Endothelial cell (in vitro differentiated cells): ENCODE measurements at regions not wholly inside any gene's neighbourhood (a gene's known extent, or its start where the extent isn't known, plus 50 kb on each side); places are given as distances from the start of the nearest gene placed in this dataset.

Experiments used
- DNase-seq: peaks from one replicate; pipeline ENCODE4 v3.0.0; 2021; ENCODE audit warnings: low spot score
- H3K27ac Mint-ChIP-seq: one replicate; pipeline ENCODE4 v1.8.0; 2021; ENCODE audit warnings: mixed read lengths, inconsistent platforms; ENCODE audit not compliant: unreplicated experiment
- H3K27me3 Mint-ChIP-seq: one replicate; pipeline ENCODE4 v1.8.0; 2021; ENCODE audit warnings: mild to moderate bottlenecking, moderate library complexity, mixed read lengths, inconsistent platforms; ENCODE audit not compliant: unreplicated experiment
- H3K36me3 Mint-ChIP-seq: one replicate; pipeline ENCODE4 v1.8.0; 2021; ENCODE audit warnings: mild to moderate bottlenecking, low read depth, mixed read lengths, inconsistent platforms; ENCODE audit not compliant: unreplicated experiment
- H3K4me1 Mint-ChIP-seq: one replicate; pipeline ENCODE4 v1.8.0; 2021; ENCODE audit warnings: mild to moderate bottlenecking, mixed read lengths, inconsistent platforms; ENCODE audit not compliant: unreplicated experiment
- H3K4me3 Mint-ChIP-seq: one replicate; pipeline ENCODE4 v1.8.0; 2021; ENCODE audit warnings: mild to moderate bottlenecking, mixed read lengths, inconsistent platforms; ENCODE audit not compliant: unreplicated experiment
- H3K9me3 Mint-ChIP-seq: one replicate; pipeline ENCODE4 v1.8.0; 2021; ENCODE audit warnings: mixed read lengths, inconsistent platforms; ENCODE audit not compliant: unreplicated experiment
- CTCF ChIP-seq: fragments of 200-600 bp; sonication (generic); IDR thresholded peaks from one replicate; pipeline ENCODE4 v1.5.0; 2021; ENCODE audit warnings: antibody characterized with exemption; ENCODE audit not compliant: unreplicated experiment

DNA sequence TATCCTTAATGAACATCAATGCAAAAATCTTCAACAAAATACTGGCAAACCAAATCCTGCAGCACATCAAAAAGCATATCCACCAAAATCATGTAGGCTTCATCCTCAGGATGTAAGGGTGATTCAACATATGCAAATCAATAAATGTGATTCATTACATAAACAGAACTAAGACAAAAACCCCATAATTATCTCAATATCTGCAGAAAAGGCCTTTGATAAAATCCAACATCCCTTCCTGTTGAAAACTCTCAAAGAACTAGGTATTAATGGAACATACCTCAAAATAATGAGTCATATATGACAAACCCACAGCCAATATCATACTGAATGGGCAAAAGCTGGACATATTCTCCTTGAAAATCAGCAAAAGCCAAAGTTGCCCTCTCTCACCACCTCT lies 54.6 kb upstream of the DEPDC1 start:
- TF ChIP-seq CTCF: no peak
- Mint-ChIP-seq H3K4me3 (no peak overlapping the region), H3K4me1 (no peaks in the 10 kb centered on the region), H3K27me3 (peaks cover 2% of the 10 kb centered on the region), H3K27ac (no peak overlapping the region), H3K36me3 (no peaks in the 10 kb centered on the region), H3K9me3 (no peaks in the 10 kb centered on the region)
- DNase-seq: no peak

DNA sequence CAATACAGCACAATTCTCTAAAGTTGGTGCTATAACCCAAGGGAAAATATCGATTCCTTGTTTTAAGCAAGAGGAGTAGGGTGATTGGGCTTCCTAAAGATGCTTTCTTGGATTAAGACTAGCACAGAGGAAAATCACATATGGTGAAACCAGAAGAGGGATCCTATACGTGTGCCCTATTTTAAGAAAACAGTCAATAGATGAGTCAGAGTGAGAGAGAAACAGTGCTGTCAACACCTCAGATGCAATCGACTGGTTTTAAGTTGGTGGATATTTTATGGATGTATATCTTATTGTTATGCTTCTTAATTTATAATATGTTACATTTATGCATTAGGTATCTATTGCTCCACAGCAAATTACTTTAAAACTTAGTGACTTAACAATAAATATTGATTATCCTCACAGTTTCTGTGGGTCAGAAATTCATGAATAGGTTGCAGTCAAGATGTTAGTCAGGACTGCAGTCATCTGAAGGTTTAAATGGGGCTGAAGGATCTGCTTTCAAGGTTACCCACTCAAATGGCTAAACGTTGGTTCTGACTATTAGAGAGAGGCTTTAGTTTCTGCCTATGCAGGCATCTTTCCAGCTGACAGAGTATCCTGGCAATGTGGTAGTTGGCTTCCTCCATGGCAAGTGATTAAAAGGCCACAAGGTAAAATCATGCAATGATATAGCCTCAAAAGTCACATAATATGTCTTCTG lies 61.6 kb upstream of the DEPDC1 start:
- no peak for TF ChIP-seq CTCF
- no peak for DNase-seq
- Mint-ChIP-seq H3K4me1 (no peaks in the 10 kb centered on the region), H3K4me3 (no peak overlapping the region), H3K27ac (no peak overlapping the region), H3K36me3 (no peaks in the 10 kb centered on the region), H3K27me3 (no peaks in the 10 kb centered on the region), H3K9me3 (no peaks in the 10 kb centered on the region)

- no peak for DNase-seq
- TF ChIP-seq CTCF: no peak
- H3K27ac Mint-ChIP-seq: no peak overlapping the region
- H3K4me3 Mint-ChIP-seq: no peak overlapping the region
- H3K4me1 Mint-ChIP-seq: no peaks in the 10 kb centered on the region
- no peaks in the 10 kb centered on the region for H3K9me3 Mint-ChIP-seq
- no peaks in the 10 kb centered on the region for H3K36me3 Mint-ChIP-seq
- H3K27me3 Mint-ChIP-seq: no peaks in the 10 kb centered on the region
These were observed 69.0 kb upstream of the DEPDC1 start for GRCh38 chr1:68565923-68566322.

- no peak for TF ChIP-seq CTCF
- Mint-ChIP-seq H3K9me3 (no peaks in the 10 kb centered on the region), H3K4me3 (no peak overlapping the region), H3K27me3 (no peaks in the 10 kb centered on the region), H3K36me3 (no peaks in the 10 kb centered on the region), H3K27ac (no peak overlapping the region), H3K4me1 (peaks cover 2% of the 10 kb centered on the region)
- DNase-seq: no peak
These were observed 74.0 kb upstream of the DEPDC1 start for GRCh38 chr1:68570871-68571270.

- no peak overlapping the region for H3K27ac Mint-ChIP-seq
- H3K36me3 Mint-ChIP-seq: no peaks in the 10 kb centered on the region
- no peaks in the 10 kb centered on the region for H3K9me3 Mint-ChIP-seq
- TF ChIP-seq CTCF: no peak
- peaks cover 4% of the 10 kb centered on the region for H3K4me1 Mint-ChIP-seq
- H3K27me3 Mint-ChIP-seq: no peaks in the 10 kb centered on the region
- H3K4me3 Mint-ChIP-seq: no peak overlapping the region
- DNase-seq: no peak
These were observed 74.8 kb upstream of the DEPDC1 start for GRCh38 chr1:68571454-68572235.
